PC-9 (cell line): ENCODE measurements at regions not wholly inside any gene's neighbourhood (a gene's known extent, or its start where the extent isn't known, plus 50 kb on each side); places are given as distances from the start of the nearest gene placed in this dataset.

Experiments
- BruUV-seq: library from RNA; stranded (reverse); fragments of 400-500 nt; replicated peaks from 2 replicates; lab custom pipeline; 2021; lab: Mats Ljungman, UMichigan
- CTCF ChIA-PET: fragments of 300-600 bp; sonication (Branson Sonifier 250); formaldehyde crosslinking; loops from one replicate; lab custom pipeline; 2022; ENCODE audit warnings: antibody characterized with exemption; lab: Charles Lee
- POLR2A ChIA-PET: fragments of 300-600 bp; sonication (Branson Sonifier 250); formaldehyde crosslinking; loops from one replicate; lab custom pipeline; 2022; ENCODE audit warnings: antibody characterized with exemption; ENCODE audit not compliant: unreplicated experiment; lab: Charles Lee
- DNase-seq, 2 experiments: peaks; one replicate each; pipeline versions ENCODE4 v3.0.0 to v3.0.0-alpha.2; 2015 to 2022; ENCODE audit warnings: mixed read lengths in 1 of 2
- H2AFZ ChIP-seq: fragments of 200-600 bp; sonication (generic); 2 replicates; pipeline ENCODE4 v1.8.1; 2017; ENCODE audit warnings: antibody characterized with exemption
- H3F3A ChIP-seq: fragments of 200-600 bp; sonication (generic); 2 replicates; pipeline ENCODE4 v1.8.1; 2017; ENCODE audit warnings: antibody characterized with exemption, mild to moderate bottlenecking, low read depth; ENCODE audit not compliant: insufficient read depth
- H3K27ac ChIP-seq: fragments of 200-600 bp; sonication (generic); 2 replicates; pipeline ENCODE4 v1.6.1; 2016; ENCODE audit warnings: mixed run types
- H3K27me3 ChIP-seq: fragments of 200-600 bp; sonication (generic); 2 replicates; pipeline ENCODE4 v1.6.1; 2016; ENCODE audit warnings: low read depth, mixed run types; ENCODE audit not compliant: insufficient read depth
- H3K36me3 ChIP-seq: fragments of 200-600 bp; sonication (generic); 2 replicates; pipeline ENCODE4 v1.6.1; 2016; ENCODE audit warnings: low read depth, mixed run types
- H3K4me1 ChIP-seq: fragments of 200-600 bp; sonication (generic); replicated peaks from 2 replicates; pipeline ENCODE4 v1.6.1; 2016; ENCODE audit warnings: mixed run types; ENCODE audit not compliant: insufficient read depth
- H3K4me2 ChIP-seq: fragments of 200-600 bp; sonication (generic); 2 replicates; pipeline ENCODE4 v1.6.1; 2017; ENCODE audit warnings: mixed run types
- H3K4me3 ChIP-seq: fragments of 200-600 bp; sonication (generic); 2 replicates; pipeline ENCODE4 v1.6.1; 2016; ENCODE audit warnings: mixed run types
- H3K79me2 ChIP-seq: fragments of 200-600 bp; sonication (generic); 2 replicates; pipeline ENCODE4 v1.6.1; 2017; ENCODE audit warnings: low read depth, mixed run types
- H3K9me2 ChIP-seq: fragments of 200-600 bp; sonication (generic); 2 replicates; pipeline ENCODE4 v1.8.1; 2017; ENCODE audit warnings: mild to moderate bottlenecking; ENCODE audit not compliant: insufficient read depth
- H3K9me3 ChIP-seq: fragments of 200-600 bp; sonication (generic); 2 replicates; pipeline ENCODE4 v1.8.1; 2016; ENCODE audit warnings: low read depth; ENCODE audit not compliant: insufficient read depth
- H4K20me1 ChIP-seq: fragments of 200-600 bp; sonication (generic); 2 replicates; pipeline ENCODE4 v1.8.1; 2017; ENCODE audit not compliant: insufficient read depth
- EZH2 ChIP-seq: fragments of 200-600 bp; sonication (generic); IDR thresholded peaks from 2 replicates; pipeline ENCODE4 v1.8.0; 2017; ENCODE audit warnings: antibody characterized with exemption, low read depth
- intact Hi-C: fragments of 100-400 bp; cut with micrococcal nuclease; formaldehyde crosslinking; loops from one replicate; pipeline ENCODE4 v1.10.0; 2022; ENCODE audit not compliant: unreplicated experiment
- TF ChIP-seq, protein P1 (sequence below): fragments of 200-600 bp; sonication (generic); conservative IDR thresholded peaks from 2 replicates; pipeline ENCODE4 v1.6.1; 2017; ENCODE audit warnings: mixed run types, antibody characterized with exemption, mild to moderate bottlenecking, moderate library complexity

DNA sequence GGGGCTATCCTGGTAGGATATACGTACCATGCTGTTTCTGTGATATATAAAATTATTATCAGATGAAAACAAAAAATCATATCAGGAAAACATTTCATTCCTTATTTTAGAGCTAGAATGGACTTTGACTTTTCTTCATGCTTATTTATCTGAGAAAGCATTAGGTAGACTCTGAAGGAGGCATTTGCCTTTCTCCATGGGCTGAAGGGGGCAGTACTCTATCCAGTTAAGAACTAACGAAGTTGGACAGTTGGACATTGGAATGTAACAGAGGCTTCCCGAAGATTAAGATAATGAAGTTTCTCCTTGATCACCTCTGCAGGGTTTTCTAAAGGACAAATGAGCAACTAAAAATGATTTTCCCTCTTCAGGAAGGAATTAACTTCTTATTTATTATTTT, 233.9 kb downstream of the SAMD5 start:
- no peak for DNase-seq
- no peaks in the 10 kb centered on the region for H4K20me1 ChIP-seq
- no peaks in the 10 kb centered on the region for H3K9me2 ChIP-seq
- H3K9me3 ChIP-seq = no peaks in the 10 kb centered on the region
- H3K27ac ChIP-seq = no peak overlapping the region
- H3K4me1 ChIP-seq = no peaks in the 10 kb centered on the region
- H2AFZ ChIP-seq = no peak overlapping the region
- no peaks in the 10 kb centered on the region for H3K79me2 ChIP-seq
- no peak for TF ChIP-seq EZH2
- TF ChIP-seq, protein P1, sequence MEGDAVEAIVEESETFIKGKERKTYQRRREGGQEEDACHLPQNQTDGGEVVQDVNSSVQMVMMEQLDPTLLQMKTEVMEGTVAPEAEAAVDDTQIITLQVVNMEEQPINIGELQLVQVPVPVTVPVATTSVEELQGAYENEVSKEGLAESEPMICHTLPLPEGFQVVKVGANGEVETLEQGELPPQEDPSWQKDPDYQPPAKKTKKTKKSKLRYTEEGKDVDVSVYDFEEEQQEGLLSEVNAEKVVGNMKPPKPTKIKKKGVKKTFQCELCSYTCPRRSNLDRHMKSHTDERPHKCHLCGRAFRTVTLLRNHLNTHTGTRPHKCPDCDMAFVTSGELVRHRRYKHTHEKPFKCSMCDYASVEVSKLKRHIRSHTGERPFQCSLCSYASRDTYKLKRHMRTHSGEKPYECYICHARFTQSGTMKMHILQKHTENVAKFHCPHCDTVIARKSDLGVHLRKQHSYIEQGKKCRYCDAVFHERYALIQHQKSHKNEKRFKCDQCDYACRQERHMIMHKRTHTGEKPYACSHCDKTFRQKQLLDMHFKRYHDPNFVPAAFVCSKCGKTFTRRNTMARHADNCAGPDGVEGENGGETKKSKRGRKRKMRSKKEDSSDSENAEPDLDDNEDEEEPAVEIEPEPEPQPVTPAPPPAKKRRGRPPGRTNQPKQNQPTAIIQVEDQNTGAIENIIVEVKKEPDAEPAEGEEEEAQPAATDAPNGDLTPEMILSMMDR = no peak
- H3F3A ChIP-seq = no peaks in the 10 kb centered on the region
- no peak overlapping the region for H3K4me3 ChIP-seq
- H3K4me2 ChIP-seq = no peak overlapping the region
- intact Hi-C loops = no loop called here
- ChIA-PET CTCF (no interaction called here), POLR2A (no interaction called here)
- 0 out of 2 replicates have a peak, but pooled peaks cover 10% of the 10 kb centered on the region for H3K36me3 ChIP-seq
- no TSS peak for BruUV-seq
- H3K27me3 ChIP-seq = no peaks in the 10 kb centered on the region

DNA sequence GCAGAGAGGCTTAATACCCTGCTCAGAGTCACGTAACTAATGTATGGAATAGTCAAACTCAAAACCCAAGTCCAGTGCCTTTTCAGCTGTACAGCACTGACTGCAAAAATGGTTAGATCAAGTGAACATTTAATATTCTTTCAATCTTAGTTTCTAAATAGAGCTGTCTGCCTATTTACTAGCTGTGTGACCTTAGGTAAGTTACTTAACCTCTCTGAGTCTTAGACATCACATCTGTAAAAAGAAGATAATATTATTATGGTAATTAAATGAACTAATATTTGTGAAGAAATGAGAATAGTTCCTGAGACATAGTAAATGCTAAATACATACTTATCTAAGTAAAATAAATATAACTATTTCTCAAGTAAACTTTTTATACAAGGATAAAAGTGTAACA, 235.5 kb downstream of the SAMD5 start:
- Histone ChIP-seq H3K27ac (no peak overlapping the region), H3K4me1 (no peaks in the 10 kb centered on the region), H3K9me3 (no peaks in the 10 kb centered on the region), H2AFZ (no peak overlapping the region), H3K4me3 (no peak overlapping the region), H3K9me2 (no peaks in the 10 kb centered on the region), H3K36me3 (0 out of 2 replicates have a peak, but pooled peaks cover 10% of the 10 kb centered on the region), H3F3A (no peaks in the 10 kb centered on the region), H3K79me2 (no peaks in the 10 kb centered on the region), H3K4me2 (no peak overlapping the region), H4K20me1 (no peaks in the 10 kb centered on the region), H3K27me3 (no peaks in the 10 kb centered on the region)
- no TSS peak for BruUV-seq
- CTCF ChIA-PET = no interaction called here
- POLR2A ChIA-PET = no interaction called here
- no peak for DNase-seq
- TF ChIP-seq EZH2 = no peak
- TF ChIP-seq, protein P1 = no peak
- intact Hi-C loops = no loop called here

DNA sequence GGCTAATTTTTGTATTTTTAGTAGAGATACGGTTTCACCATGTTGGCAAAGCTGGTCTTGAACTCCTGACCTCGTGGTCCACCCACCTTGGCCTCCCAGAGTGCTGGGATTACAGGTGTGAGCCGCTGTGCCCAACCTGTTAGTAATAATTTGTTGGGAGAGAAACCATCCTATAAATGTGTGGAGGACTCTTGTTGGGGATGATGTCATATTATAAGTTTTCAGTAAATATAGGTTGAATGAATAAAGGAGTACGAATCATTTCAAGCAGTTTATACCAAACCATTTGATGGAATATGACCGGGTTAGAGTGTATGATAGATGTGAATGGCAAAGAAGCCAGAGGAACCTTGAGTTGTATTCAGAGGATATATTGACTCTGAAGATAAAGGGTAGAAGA, 240.8 kb downstream of the SAMD5 start:
- no peak overlapping the region for H2AFZ ChIP-seq
- no peak for TF ChIP-seq EZH2
- TF ChIP-seq, protein P1 = no peak
- no peak overlapping the region for H3K27ac ChIP-seq
- no peaks in the 10 kb centered on the region for H3K9me2 ChIP-seq
- no peak overlapping the region for H3K4me2 ChIP-seq
- no peaks in the 10 kb centered on the region for H3F3A ChIP-seq
- intact Hi-C loops = no loop called here
- H3K27me3 ChIP-seq = no peaks in the 10 kb centered on the region
- no TSS peak for BruUV-seq
- ChIA-PET POLR2A (no interaction called here), CTCF (no interaction called here)
- H3K9me3 ChIP-seq = no peaks in the 10 kb centered on the region; the same call in 1 of the 2 replicates
- H3K79me2 ChIP-seq = 0 out of 2 replicates have a peak, but pooled peaks cover under 1% of the 10 kb centered on the region
- no peaks in the 10 kb centered on the region for H4K20me1 ChIP-seq
- H3K4me1 ChIP-seq = no peaks in the 10 kb centered on the region
- H3K36me3 ChIP-seq = 0 out of 2 replicates have a peak, but pooled peaks cover 3% of the 10 kb centered on the region
- DNase-seq = no peak
- no peak overlapping the region for H3K4me3 ChIP-seq
